Stimulated activated CD4-positive, alpha-beta T cell treated with anti-CD3 and anti-CD28 coated beads, Interleukin-1b, Interleukin-23, amount 100 ng/mL, for 4 hours (primary cell): ENCODE measurements at regions not wholly inside any gene's neighbourhood (a gene's known extent, or its start where the extent isn't known, plus 50 kb on each side); places are given as distances from the start of the nearest gene placed in this dataset.

Source experiments
- DNase-seq, 2 donors: peaks; one replicate each; pipeline ENCODE4 v3.0.0-alpha.2; 2020; ENCODE audit warnings: low read depth in 2 of 2

DNA sequence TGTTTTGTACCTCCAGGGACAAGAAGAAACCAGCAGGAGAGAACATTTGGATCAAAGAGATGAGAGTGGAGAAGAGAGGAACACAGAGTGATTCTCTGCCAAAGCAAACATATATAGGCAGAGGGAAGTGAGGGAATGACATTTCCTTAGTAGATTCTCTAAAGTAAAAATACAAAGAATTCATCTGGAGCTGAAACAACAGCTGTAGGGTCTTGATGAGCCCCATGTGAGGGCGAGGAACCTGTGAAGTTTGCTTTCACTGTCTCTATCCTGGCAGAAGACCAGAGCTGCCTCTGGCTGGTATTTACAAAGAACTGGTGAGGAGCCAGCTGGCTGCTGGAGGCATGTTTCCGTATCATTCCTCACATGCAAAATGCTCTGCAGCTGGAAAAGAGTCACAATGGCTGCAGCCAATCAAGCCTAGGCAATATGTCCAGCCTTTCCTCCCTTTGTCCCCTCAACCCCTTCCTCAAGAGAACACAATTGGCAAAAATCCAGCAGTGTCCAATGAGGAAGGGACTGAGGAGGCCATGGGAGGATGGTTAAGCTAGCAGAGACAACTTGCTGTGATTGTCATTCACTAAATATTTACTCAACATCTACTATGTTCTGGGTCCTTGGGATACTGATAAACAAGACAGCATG, 122.5 kb downstream of the PHLDA1 start:
- DNase-seq = no peak

DNA sequence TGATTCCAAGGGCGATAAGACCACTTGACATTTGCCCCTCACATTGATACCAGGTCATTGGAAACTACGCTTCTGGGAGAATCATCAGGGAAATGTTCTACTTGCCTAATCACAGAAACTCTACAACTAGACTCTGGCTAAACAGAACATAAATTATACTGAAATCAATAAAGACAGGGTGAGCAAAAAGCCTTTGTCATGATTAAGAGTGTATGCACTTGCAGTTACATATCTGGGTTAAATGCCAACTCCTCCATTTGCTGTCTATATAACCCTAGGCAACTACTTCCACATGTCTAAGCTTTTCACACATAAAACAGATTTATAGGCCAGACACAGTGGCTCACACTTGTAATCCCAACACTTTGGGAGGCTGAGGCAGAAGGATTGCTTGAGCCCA, 125.7 kb downstream of the PHLDA1 start:
- no peak for DNase-seq

DNA sequence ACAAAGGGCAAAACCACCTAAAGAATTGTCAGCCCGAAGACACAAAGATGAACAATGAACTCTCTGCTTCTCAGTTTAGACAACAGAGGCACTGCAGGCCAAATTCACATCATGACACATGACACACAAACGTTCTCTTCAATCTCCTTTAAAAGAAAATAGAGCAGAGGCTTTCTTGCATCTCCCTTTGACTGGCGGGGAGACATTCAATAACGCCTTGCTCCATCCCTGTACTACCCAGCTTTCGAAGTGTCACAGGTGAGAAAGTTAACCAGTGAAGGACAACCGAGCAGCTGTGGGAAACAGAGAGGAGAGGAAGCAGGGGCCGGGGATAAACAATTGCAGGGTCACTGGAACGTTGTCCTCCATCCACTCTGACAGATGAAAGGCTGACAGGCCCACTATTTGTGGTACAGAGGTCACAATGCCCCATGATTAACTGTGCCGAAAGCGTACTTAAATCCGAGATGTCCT, 130.8 kb downstream of the PHLDA1 start:
- DNase-seq = no peak

DNA sequence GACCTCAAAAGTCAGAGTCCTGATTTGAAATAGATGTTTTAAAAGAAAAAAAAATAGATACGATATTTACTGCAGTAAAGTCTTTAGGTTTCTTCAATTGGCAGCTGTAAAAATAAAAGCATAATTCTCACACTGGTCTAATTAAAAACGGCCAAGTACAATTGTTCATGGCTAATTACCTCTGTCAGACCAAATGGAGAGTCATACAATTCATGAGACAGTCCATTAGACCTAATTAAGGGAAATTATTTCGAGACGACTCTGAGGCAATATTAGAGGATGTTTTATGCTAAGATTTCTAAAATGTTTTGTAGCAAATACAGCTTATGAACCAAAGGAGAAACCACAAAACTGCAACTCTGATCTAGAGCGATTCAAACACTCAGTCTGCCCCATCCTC, 131.3 kb downstream of the PHLDA1 start:
- no peak for DNase-seq

DNA sequence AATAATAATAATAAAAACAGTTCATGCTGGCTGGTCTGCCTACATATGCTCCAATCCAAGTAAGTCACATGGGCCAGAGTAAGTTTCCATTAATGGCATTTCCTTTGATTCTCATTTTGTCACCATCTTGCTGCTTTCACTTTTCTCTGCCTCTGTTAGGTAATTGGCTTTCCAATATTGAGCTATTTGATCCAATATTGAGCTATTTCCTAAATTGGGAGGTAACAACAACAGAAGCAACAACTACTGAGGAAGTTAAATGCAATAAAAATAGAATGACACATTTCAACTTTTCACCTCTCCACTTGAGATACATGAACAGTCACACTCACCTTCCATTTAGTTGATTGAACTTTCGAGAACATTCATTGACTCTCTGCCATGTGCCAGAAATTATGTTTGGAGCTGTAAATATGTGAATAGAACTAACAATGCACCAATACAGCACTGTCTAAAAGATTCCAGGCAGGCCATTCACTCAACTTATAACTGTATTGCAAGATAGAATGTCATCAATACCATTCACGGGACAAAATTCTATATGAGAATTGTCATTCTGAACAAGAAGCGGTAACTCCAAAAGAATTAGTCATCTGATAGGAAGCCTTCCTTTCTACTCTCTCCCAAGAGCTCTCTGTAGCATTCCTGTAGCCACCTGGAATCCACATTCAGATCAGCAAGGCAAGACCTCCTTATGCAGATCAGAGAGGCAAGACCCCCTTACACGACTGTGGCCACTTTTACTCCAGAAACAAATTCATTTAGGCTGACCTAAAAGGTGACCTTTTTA, 136.4 kb downstream of the PHLDA1 start:
- DNase-seq = no peak

DNA sequence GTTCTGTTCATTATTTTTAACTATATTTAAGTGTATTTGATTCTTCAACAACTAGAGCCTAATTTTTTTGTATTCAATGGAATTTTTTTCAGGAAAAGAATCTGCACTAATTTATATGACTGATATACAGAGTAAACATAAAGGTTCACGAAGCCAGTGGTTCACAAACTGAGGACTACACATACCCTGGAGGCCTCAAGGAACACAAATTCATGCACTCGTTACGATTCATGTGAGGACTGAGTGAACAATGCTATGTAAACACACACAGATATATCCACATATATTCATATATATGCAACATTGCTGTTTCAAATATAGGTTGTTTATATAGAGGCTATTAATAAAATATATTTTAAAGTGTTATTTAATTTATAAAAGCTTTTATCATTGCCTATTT, 137.8 kb downstream of the PHLDA1 start:
- DNase-seq = no peak

DNA sequence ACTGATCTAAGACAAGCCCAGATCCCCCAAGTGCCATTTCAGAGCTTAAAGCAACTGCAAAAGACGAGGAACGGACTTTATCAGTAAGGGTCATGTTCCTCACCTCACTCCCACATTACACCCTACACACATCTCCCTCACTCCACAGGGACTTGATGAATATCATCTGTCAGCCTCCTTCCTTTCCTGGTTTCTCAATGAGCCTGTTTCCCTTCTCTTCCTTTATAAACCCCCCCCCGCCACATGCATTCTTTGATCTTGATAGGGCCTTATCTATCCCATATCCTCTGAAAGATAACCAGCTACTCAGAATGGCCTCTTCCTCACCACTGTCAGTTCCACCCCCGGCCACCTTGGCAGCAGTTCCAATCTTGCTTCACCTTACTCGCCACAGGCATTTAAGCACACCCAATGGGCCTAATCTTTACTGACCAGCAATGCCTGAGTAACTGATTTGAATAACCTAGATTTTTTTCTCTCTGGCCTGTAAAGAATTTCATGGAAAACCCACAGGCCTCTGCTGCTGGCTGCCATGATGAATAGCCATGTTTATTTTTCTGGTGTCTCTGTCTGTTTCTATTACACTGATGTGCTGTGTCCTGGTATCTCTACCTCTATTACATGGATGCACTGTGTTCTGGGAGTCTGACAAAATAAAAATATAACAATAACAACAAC, 138.7 kb downstream of the PHLDA1 start:
- DNase-seq = no peak

DNA sequence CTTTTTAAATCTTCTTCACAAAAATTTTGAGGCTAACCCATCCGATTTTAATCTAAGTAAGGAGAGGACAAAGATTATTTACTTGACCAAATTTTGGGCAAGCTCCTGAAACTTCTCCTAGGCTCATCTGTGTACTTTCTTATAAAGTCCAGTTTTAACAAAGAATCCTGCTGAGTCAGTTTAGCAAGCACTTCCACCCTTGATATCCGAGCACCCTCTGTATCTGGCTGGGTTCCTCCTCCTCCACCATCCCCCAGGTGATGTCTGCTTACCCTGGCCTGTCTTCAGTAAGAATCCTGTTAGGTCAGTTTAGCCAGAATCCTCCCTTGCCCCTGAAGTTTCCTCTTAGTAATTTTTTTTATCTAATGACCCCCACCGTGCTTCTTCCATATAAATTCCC, 140.5 kb downstream of the PHLDA1 start:
- no peak for DNase-seq

DNA sequence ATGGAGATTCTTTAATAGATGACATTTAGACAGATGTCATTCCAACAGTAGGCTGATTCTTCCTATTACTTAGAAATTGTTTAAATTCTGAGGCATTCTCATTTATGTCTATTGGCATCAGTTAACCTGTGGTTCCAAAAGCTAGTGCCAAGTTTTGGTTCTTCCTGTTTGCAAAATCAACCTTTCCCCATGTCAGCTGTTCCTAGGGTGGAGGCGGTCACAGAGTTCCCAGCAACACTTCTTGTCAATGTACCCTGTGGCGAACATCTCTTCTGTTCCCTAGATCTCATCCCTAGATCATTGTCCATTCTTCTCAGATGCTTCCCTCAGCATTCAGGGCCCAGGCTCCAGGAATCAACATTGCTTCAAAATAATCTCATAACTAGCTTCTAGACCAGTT, 140.9 kb downstream of the PHLDA1 start:
- DNase-seq = no peak

DNA sequence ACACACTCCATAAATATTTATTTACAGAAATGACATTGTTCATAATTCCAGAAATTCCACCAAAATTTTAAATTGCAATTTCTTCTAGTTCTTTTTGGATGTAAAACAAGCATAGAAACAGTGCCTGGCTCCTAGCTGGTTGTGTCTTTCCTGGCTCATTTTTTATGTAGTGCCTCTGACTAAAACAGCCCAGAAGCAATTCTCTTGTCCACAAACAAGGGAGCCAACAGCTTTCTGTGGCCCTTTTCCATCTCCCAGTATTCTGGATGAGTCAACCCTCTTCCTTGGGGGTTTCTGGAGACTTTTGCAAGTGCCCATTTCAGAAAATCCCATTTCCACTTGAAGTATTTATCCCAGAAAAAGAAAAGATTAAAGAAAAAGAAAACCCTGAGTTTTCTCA, 141.4 kb downstream of the PHLDA1 start:
- no peak for DNase-seq

DNA sequence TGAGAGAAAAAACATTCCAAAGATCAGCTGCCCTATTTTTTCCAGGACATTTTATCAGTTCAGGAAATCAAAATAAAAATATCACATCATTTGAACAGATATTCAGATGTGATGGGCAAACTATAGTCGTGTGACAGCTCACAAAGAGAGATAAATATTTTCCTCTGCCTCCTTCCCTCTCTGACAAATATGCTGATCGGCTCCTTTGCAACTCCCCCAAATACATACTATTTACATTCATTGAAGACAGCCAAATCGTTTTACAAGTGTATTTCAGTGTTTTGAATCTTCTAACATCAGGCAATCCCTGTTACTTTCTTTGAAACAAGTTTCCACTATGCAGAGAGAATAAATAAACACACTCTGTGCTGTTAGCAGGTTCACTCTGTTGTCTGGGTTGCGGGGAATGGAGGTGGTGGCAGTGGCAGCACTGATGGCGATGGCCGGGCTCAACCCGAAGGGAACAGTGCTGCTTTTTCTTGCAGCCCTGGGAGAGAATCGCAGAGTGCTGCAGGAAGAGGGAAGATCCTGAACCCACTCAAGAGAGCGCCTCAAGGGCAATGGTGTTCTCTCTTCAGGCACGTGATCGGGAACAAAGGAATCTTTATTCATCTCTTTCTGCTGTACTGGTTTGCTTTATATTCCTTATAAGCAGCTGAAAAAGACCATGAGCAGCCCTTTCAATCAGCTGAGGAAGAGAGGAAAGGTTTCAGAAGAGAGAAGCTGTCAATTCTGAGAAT, 142.5 kb downstream of the PHLDA1 start:
- DNase-seq = no peak

DNA sequence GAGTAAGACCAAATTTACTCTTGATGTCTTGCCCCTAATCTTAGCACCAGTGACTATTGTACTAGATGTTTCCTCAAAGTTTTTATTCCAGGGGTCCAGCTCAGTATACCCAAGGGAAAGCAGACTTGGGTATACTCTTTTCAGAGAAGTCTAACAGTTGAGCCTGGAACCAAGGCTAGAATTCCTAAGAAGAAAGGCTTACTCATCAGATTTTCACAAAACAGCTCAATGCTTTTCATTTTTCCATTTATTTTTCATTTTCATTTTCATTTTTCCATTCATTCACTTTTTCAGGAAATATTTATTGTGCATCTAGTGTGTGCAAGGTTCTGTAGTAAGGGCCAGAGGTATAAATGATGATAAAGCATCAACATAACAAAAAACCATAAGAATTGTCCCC, 143.2 kb downstream of the PHLDA1 start:
- no peak for DNase-seq

DNA sequence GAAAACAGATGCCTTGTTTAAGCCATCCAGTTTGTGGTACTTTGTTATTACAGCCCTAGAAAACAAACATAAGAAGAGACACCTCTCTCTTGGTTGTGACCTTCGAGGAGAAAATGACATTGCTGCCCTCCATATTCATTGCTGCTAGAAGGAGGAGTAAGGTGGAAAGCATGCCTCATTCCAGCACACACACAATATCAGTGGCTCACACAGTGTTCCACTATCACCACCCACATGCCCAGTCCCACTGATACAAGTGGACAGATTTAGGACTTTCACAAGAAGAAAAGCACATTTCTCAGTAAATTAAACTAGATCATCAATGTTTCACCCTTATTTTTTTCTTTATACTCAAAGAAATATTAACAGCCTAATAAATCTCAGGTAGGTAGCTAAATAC, 143.6 kb downstream of the PHLDA1 start:
- DNase-seq = no peak

DNA sequence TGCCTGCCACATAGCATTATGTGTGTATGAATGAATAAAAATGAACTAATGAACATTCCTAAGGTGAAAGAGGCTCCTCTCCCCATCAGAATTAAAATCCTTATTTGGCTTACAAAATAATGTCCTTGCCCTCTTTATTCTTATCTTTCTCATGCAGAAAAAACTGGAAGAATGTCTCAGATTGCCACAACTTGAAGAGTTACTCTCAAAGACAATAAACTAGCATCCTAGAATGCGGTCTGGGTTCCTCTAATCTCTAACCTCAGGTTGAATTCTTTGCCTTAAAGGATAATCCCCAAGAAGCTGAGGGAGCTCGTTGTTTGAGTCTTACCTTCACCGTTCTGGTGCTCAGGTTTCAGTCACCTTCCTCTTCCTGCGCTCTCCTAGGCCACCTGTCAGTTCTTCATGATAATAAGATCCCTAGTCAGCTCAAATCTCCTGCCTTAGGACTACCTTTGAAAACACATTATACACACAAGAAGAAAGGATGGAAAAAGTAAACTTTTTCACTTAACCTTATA, 147.1 kb downstream of the PHLDA1 start:
- no peak for DNase-seq

DNA sequence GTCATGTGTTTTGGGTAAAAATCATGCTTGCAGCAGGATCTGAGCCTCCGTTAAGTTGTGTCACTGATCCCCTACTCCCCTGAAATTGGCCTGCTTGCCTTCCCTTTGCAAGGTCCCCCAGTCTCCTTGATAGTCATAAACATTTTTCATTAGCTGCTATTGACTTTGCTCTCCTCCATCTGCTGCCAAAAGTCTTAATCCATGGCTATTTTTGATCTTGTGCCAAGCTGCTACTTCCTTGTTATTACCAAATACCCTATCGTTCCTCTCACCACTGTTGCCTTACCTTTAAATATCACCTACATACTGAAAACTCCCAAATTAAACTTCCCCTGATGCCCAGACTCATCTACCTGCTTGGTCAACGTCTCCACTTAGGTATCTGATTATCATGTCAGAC, 148.3 kb downstream of the PHLDA1 start:
- DNase-seq = no peak

DNA sequence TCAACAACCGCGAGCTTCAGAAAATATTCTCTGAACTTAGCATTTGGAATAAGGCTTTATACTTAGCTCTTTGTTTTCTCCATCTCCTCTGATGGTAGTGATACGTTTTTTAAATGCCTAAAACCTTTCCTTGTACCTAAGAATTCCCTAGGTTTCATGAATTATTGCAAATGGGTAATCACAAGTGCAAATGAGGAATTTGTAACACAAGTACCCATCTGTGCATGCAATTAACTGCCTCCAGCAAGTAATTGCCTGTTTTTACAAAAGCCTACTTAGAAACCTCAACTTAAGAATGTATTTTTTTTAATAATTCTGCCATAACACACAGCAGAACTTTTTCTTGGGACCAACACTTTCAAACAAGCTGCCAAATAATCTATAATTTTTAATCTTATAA, 149.2 kb downstream of the PHLDA1 start:
- no peak for DNase-seq

DNA sequence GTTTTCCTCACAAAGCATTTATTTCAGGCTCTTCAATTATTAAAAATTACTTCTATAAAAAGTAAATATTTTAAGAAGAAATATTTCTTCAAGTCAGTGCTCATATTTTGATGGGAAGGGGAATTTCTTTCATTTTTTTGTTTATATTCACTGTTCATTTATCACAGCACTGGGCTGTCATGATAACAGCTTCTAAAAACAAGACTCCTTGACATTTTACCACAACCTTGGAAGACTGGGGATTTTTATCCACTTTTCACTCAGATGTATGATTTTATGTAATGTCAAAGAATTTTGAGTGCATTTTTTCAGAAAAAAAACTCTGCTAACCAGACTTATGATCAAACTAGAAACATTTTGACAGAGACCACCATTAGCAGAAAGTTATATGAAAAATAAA, 149.7 kb downstream of the PHLDA1 start:
- no peak for DNase-seq

DNA sequence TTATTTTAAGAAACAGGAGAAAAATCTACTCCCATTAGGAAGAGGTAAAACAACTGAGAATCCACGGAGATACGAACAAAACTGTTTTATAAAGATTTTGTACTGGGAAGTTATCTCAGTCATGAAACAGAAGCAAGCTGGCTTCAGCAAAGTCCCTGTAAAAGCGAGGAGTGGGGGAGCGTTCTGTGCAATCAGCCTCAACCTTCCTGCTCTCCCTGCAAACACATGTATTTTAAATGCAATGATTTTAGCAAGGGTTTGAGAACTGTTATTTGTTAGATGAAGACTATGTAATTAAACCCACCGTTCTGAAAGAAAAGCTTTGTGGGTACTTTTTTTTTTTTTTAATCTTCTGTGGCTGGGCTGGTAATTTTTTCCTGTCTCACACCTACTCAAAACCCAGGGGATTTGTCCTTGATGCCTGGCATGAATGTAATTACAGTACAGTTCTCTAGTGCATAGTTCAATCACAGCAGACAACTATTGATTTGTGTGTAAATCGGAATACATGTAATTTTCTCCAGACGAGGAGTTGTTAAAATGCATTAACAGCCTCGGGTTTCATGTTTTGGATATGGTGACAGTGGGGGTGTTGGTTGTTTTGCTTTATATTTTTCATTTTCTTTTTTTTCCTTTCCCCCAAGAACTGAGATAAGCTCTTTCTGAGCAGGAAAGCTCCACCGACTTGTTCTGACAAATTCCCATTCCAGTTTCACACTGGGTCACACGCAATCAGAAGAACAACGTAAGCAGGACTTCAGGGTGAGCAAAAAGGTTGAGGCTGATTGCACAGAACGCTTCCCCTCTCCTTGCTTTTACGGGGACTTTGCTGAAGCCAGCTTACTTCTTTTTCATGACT, 153.6 kb downstream of the PHLDA1 start:
- DNase-seq = no peak

DNA sequence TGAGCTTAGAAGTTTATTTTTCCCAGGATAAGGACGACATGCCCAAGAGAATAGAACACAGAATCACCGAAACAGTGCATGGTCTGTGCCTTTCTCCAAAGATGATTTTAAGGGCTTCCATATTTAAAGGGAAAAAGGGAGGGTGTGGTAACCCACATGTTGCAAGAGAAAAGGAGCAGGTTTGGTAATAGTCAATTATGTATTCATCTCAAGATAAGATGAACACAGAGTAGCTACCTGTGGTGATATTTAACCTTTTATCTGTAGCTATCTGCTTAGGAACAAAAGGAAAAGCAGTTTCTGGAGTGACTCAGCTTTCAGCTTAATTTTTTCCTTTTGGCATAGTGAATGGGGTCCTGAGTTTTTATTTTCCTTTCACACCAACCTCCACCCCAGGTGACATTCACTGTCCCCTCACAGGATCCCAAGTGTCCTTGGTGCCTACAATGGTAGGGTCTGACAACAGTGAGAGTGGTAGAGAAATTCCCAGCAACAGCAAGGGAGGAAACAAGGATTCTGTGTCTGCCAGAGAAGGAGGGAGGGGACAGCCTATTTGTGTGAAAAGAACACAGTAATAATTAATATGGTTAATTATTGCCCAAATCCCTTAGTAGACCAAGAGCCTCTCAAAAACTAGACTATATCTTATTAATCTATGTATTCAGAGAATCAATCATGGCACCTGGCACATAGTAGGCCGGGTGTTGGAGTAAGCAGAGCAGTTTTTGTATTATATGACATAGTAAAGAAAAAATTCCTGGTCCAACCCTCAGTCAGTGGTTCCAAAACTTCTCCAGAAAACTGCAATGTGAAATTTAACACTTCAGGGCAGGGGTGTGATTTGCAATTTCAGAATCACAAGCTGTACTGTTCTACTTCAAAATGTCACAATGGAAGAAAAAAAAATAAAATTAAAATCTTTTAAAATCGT, 154.5 kb downstream of the PHLDA1 start:
- no peak for DNase-seq

DNA sequence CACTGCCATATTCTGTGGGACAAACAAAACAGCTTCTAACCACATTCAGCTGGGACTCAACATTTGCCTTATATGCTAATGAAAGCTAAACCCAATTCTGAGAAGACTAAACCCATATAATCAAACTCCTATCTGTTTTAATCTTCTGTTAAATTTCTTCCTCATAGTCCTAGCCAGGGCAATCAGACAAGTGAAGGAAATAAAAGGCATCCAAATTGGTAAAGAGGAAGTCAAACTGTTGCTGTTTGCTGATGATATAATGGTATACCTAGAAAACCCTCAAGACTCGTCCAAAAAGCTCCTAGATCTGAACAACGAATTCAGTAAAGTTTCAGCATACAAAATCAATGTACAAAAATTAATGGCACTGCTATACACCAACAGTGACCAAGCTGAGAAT, 157.1 kb downstream of the PHLDA1 start:
- DNase-seq = no peak
